Endodermal cell (in vitro differentiated cells): ENCODE measurements at regions not wholly inside any gene's neighbourhood (a gene's known extent, or its start where the extent isn't known, plus 50 kb on each side); places are given as distances from the start of the nearest gene placed in this dataset.

ENCODE experiments used
- DNase-seq: peaks from one replicate; pipeline ENCODE4 v3.0.0-alpha.2; 2017
- H3K27ac ChIP-seq: 2 replicates; pipeline ENCODE4 v1.5.1; 2013; ENCODE audit warnings: mild to moderate bottlenecking, low read depth, low read length, moderate library complexity
- H3K27me3 ChIP-seq: 2 replicates; pipeline ENCODE4 v1.6.1; 2013; ENCODE audit warnings: mild to moderate bottlenecking, low read length, moderate library complexity; ENCODE audit not compliant: insufficient read depth, control insufficient read depth, poor library complexity, severe bottlenecking
- H3K36me3 ChIP-seq: 2 replicates; pipeline ENCODE4 v1.7.0; 2013; ENCODE audit warnings: mild to moderate bottlenecking, low read length, moderate library complexity; ENCODE audit not compliant: control insufficient read depth, insufficient read depth
- H3K4me1 ChIP-seq: one replicate; pipeline ENCODE4 v1.7.0; 2013; ENCODE audit warnings: low read length; ENCODE audit not compliant: control insufficient read depth, insufficient read depth
- H3K4me3 ChIP-seq: 2 replicates; pipeline ENCODE4 v1.5.1; 2013; ENCODE audit warnings: mild to moderate bottlenecking, low read length, moderate library complexity
- H3K9ac ChIP-seq: 2 replicates; pipeline ENCODE4 v1.6.1; 2013; ENCODE audit warnings: mild to moderate bottlenecking, low read length, moderate library complexity; ENCODE audit not compliant: poor library complexity, severe bottlenecking; ENCODE audit errors: extremely low read depth
- H3K9me3 ChIP-seq: 2 replicates; pipeline ENCODE4 v1.6.1; 2013; ENCODE audit warnings: mild to moderate bottlenecking, low read length, moderate library complexity; ENCODE audit not compliant: control insufficient read depth
- H3K27ac Mint-ChIP-seq: 2 replicates; pipeline ENCODE4 v1.8.0; 2020; ENCODE audit warnings: mixed read lengths
- H3K27me3 Mint-ChIP-seq: 2 replicates; pipeline ENCODE4 v1.8.0; 2021; ENCODE audit warnings: mild to moderate bottlenecking, mixed read lengths; ENCODE audit not compliant: insufficient read depth
- H3K36me3 Mint-ChIP-seq: 2 replicates; pipeline ENCODE4 v1.8.0; 2020; ENCODE audit warnings: low read depth, mixed read lengths
- H3K4me1 Mint-ChIP-seq: 2 replicates; pipeline ENCODE4 v1.8.0; 2020; ENCODE audit warnings: mixed read lengths
- H3K4me3 Mint-ChIP-seq: 2 replicates; pipeline ENCODE4 v1.8.0; 2020; ENCODE audit warnings: mild to moderate bottlenecking, moderate library complexity, mixed read lengths
- H3K9me3 Mint-ChIP-seq: 2 replicates; pipeline ENCODE4 v1.8.0; 2020; ENCODE audit warnings: mild to moderate bottlenecking, mixed read lengths
- WGBS, 2 experiments: methylation state at CpG; one replicate each; pipeline versions ENCODE4 v1.1.5 to v1.1.7; 2013; ENCODE audit warnings: missing lambda C conversion rate in 2 of 2, mixed read lengths in 1 of 2; ENCODE audit not compliant: insufficient coverage in 1 of 2, insufficient read length in 1 of 2; 5-methylcytosine and 5-hydroxymethylcytosine counted together
- TF ChIP-seq, protein P1 (sequence below): fragments of 200-600 bp; sonication (generic); conservative IDR thresholded peaks from 2 replicates; pipeline ENCODE4 v1.5.0; 2021; ENCODE audit warnings: antibody characterized with exemption, mild to moderate bottlenecking

DNA sequence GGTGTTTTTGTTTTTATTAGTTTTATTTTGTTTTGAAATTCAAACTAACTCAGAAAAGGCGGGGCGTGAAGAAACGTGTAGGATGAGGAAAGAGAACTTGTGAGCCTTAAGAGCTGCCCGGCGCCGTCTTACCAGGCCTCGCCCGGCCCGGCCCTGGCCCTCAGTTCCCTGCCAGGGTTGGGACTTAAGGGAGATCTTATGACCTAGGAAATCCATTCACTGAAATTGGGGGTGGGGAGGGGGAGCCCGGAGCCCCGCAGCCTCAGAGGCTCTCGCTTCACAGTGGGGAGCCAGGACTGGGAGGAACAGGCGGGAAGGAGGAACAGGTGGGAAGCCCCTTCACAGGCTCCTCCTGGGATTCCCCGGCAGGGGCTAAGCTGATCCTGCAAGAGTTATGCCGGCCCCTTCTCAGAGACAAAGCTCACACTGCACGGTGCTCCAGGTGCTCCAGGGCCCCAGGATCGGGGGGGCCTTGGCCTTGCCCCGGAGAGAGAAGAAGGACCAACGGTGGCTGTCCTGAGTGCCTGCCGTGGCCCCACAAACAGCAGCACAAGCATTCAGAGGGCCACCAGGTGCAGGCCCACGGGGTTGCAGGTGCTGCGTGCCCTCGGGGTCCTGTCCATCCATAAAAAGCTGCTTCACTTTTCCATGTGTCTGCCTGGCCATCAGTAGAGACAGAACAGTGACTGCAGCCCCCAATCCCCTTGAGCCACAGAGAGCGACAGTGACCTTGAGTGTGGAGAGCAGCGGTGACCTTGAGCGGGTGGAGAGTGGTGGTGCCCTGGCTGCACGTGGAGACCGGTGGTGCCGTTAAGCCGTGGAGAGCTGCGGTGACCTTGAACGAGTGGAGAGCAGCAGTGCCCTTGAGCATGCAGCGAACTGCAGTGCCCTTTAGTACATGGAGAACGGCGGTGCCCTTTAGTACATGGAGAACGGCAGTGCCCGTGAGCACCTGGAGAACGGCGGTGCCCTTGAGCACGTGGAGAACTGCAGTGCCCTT is 152.7 kb downstream of the DLL1 start:
- H3K36me3 ChIP-seq: no peaks in the 10 kb centered on the region
- H3K9ac ChIP-seq: no peak overlapping the region
- peak; percentile 29 for DNase-seq
- Mint-ChIP-seq H3K9me3 (peaks cover 33% of the 10 kb centered on the region), H3K27ac (no peak overlapping the region), H3K4me3 (no peak overlapping the region), H3K27me3 (peaks cover 2% of the 10 kb centered on the region), H3K36me3 (no peaks in the 10 kb centered on the region), H3K4me1 (no peaks in the 10 kb centered on the region)
- TF ChIP-seq, protein P1, sequence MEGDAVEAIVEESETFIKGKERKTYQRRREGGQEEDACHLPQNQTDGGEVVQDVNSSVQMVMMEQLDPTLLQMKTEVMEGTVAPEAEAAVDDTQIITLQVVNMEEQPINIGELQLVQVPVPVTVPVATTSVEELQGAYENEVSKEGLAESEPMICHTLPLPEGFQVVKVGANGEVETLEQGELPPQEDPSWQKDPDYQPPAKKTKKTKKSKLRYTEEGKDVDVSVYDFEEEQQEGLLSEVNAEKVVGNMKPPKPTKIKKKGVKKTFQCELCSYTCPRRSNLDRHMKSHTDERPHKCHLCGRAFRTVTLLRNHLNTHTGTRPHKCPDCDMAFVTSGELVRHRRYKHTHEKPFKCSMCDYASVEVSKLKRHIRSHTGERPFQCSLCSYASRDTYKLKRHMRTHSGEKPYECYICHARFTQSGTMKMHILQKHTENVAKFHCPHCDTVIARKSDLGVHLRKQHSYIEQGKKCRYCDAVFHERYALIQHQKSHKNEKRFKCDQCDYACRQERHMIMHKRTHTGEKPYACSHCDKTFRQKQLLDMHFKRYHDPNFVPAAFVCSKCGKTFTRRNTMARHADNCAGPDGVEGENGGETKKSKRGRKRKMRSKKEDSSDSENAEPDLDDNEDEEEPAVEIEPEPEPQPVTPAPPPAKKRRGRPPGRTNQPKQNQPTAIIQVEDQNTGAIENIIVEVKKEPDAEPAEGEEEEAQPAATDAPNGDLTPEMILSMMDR: no peak
- H3K4me1 ChIP-seq: no peaks in the 10 kb centered on the region
- no peaks in the 10 kb centered on the region for H3K27me3 ChIP-seq
- H3K27ac ChIP-seq: no peak overlapping the region
- WGBS, 2 experiments: 92 to 95% methylated on average over 30 to 40 of the region's 40 CpGs
- no peaks in the 10 kb centered on the region for H3K9me3 ChIP-seq
- no peak overlapping the region for H3K4me3 ChIP-seq

- no peak overlapping the region for H3K9ac ChIP-seq
- DNase-seq: peak; percentile 12
- WGBS, 2 experiments: 94 to 96% methylated on average over 47 to 50 of the region's 50 CpGs
These were observed 153.5 kb downstream of the DLL1 start for GRCh38 chr6:170137176-170137891.

GRCh38 chr6:170136541-170137175 is 154.2 kb downstream of the DLL1 start:
- peaks cover 2% of the 10 kb centered on the region for H3K27me3 Mint-ChIP-seq
- TF ChIP-seq, protein P1: no peak
- Histone ChIP-seq H3K4me1 (no peaks in the 10 kb centered on the region), H3K27ac (no peak overlapping the region), H3K27me3 (no peaks in the 10 kb centered on the region), H3K4me3 (no peak overlapping the region), H3K9ac (no peak overlapping the region), H3K36me3 (no peaks in the 10 kb centered on the region), H3K9me3 (no peaks in the 10 kb centered on the region)
- no peak overlapping the region for H3K4me3 Mint-ChIP-seq
- H3K9me3 Mint-ChIP-seq: peaks cover 31% of the 10 kb centered on the region
- DNase-seq: peak; percentile 23
- H3K36me3 Mint-ChIP-seq: no peaks in the 10 kb centered on the region
- no peak overlapping the region for H3K27ac Mint-ChIP-seq
- H3K4me1 Mint-ChIP-seq: no peaks in the 10 kb centered on the region
- WGBS, 2 experiments: 96 to 98% methylated on average over 58 to 69 of the region's 69 CpGs

More at GRCh38 chr6:170137176-170137891, 153.5 kb downstream of the DLL1 start:
- no peaks in the 10 kb centered on the region for H3K36me3 Mint-ChIP-seq
- H3K27me3 Mint-ChIP-seq: peaks cover 2% of the 10 kb centered on the region
- TF ChIP-seq, protein P1: no peak
- Histone ChIP-seq H3K27me3 (no peaks in the 10 kb centered on the region), H3K9me3 (no peaks in the 10 kb centered on the region), H3K4me3 (no peak overlapping the region), H3K27ac (no peak overlapping the region), H3K4me1 (no peaks in the 10 kb centered on the region), H3K36me3 (no peaks in the 10 kb centered on the region)
- H3K27ac Mint-ChIP-seq: no peak overlapping the region
- H3K4me1 Mint-ChIP-seq: no peaks in the 10 kb centered on the region
- no peak overlapping the region for H3K4me3 Mint-ChIP-seq
- H3K9me3 Mint-ChIP-seq: peaks cover 31% of the 10 kb centered on the region
